Vagina (tissue), 2 donors: ENCODE measurements at regions not wholly inside any gene's neighbourhood (a gene's known extent, or its start where the extent isn't known, plus 50 kb on each side); places are given as distances from the start of the nearest gene placed in this dataset.

Experiments
- DNase-seq, 2 donors: peaks; one replicate each; pipeline ENCODE4 v3.0.0-alpha.2; 2017; ENCODE audit errors: extremely low spot score in 2 of 2
- H3K27ac ChIP-seq: fragments of 200-600 bp; sonication (generic); one replicate; pipeline ENCODE4 v1.5.1; 2019
- H3K27me3 ChIP-seq: fragments of 200-600 bp; sonication (generic); one replicate; pipeline ENCODE4 v1.5.1; 2019
- H3K36me3 ChIP-seq, 2 donors: fragments of 200-600 bp; sonication (generic); one replicate each; pipeline ENCODE4 v1.5.1; 2017 to 2019
- H3K4me1 ChIP-seq: fragments of 200-600 bp; sonication (generic); one replicate; pipeline ENCODE4 v1.5.1; 2019
- H3K4me3 ChIP-seq, 2 donors: fragments of 200-600 bp; sonication (generic); 1 replicate in 1 of 2; 2 replicates in 1 of 2; pipeline ENCODE4 v1.5.1; 2016 to 2019
- H3K9me3 ChIP-seq: fragments of 200-600 bp; sonication (generic); one replicate; pipeline ENCODE4 v1.5.1; 2019
- CTCF ChIP-seq, 3 experiments: fragments of 450-650 bp in 2 of 3; fragments of 200-600 bp in 1 of 3; sonication (generic) in 1 of 3; IDR thresholded peaks; one replicate each; pipeline ENCODE4 v1.5.1; 2017 to 2019; ENCODE audit warnings: antibody characterized with exemption in 3 of 3, mild to moderate bottlenecking in 2 of 3, moderate library complexity in 2 of 3
- POLR2A ChIP-seq, 2 donors: fragments of 450-650 bp; IDR thresholded peaks; one replicate each; pipeline ENCODE4 v1.6.1; 2017; ENCODE audit warnings: antibody characterized with exemption in 2 of 2, mild to moderate bottlenecking in 2 of 2, moderate library complexity in 2 of 2
- POLR2AphosphoS5 ChIP-seq, 2 donors: sonication (generic); formaldehyde crosslinking; IDR thresholded peaks; one replicate each; pipeline ENCODE4 v1.9.0; 2017; ENCODE audit warnings: antibody characterized with exemption in 2 of 2, mild to moderate bottlenecking in 2 of 2, low read depth in 1 of 2; ENCODE audit not compliant: insufficient read depth in 1 of 2
- intact Hi-C: fragments of 100-400 bp; cut with DNase I; formaldehyde crosslinking; loops from one replicate; pipeline ENCODE4 v1.15.1; 2023

- TF ChIP-seq POLR2AphosphoS5 (IDR thresholded peaks at IDR 0.05; ENCODE audit: insufficient read depth in 1 of 2, low read depth in 1 of 2) (no peak), POLR2A (IDR thresholded peaks at IDR 0.05) (no peak), CTCF (IDR thresholded peaks at IDR 0.05) (no peak)
- no peaks in the 10 kb centered on the region for H3K36me3 ChIP-seq
Observed at GRCh38 chr12:114751712-114752111, 67.7 kb upstream of the TBX3 start.

GRCh38 chr12:114750917-114751316 is 66.9 kb upstream of the TBX3 start:
- intact Hi-C loops = no loop called here
- Histone ChIP-seq H3K4me1 (no peaks in the 10 kb centered on the region), H3K36me3 (no peaks in the 10 kb centered on the region), H3K27me3 (no peaks in the 10 kb centered on the region), H3K9me3 (no peaks in the 10 kb centered on the region), H3K4me3 (no peak overlapping the region), H3K27ac (no peak overlapping the region)
- TF ChIP-seq POLR2AphosphoS5 (IDR thresholded peaks at IDR 0.05; ENCODE audit: insufficient read depth in 1 of 2, low read depth in 1 of 2) (no peak), CTCF (IDR thresholded peaks at IDR 0.05) (no peak), POLR2A (IDR thresholded peaks at IDR 0.05) (no peak)
- no peak for DNase-seq

More at GRCh38 chr12:114751712-114752111, 67.7 kb upstream of the TBX3 start:
- no peak for DNase-seq
- Histone ChIP-seq H3K9me3 (no peaks in the 10 kb centered on the region), H3K27me3 (no peaks in the 10 kb centered on the region), H3K4me1 (no peaks in the 10 kb centered on the region), H3K27ac (no peak overlapping the region), H3K4me3 (no peak overlapping the region)
- intact Hi-C loops = no loop called here

GRCh38 chr12:114749065-114749464 is 65.1 kb upstream of the TBX3 start:
- H3K27me3 ChIP-seq = no peaks in the 10 kb centered on the region
- no peak for DNase-seq
- H3K4me1 ChIP-seq = peaks cover 11% of the 10 kb centered on the region
- no peaks in the 10 kb centered on the region for H3K36me3 ChIP-seq
- TF ChIP-seq POLR2A (IDR thresholded peaks at IDR 0.05) (no peak), POLR2AphosphoS5 (IDR thresholded peaks at IDR 0.05; ENCODE audit: insufficient read depth in 1 of 2, low read depth in 1 of 2) (no peak), CTCF (IDR thresholded peaks at IDR 0.05) (no peak)
- intact Hi-C loops = no loop called here
- no peak overlapping the region for H3K4me3 ChIP-seq
- H3K27ac ChIP-seq = no peak overlapping the region
- H3K9me3 ChIP-seq = no peaks in the 10 kb centered on the region

- intact Hi-C loops = no loop called here
- H3K4me3 ChIP-seq = peak overlapping the region in 1 of 2 donors; percentile 12
- H3K9me3 ChIP-seq = no peaks in the 10 kb centered on the region
- no peak for TF ChIP-seq POLR2A (IDR thresholded peaks at IDR 0.05)
- peak in 1 of 2 donors; percentile 58 for TF ChIP-seq POLR2AphosphoS5 (IDR thresholded peaks at IDR 0.05; ENCODE audit: insufficient read depth in 1 of 2, low read depth in 1 of 2)
- H3K36me3 ChIP-seq = no peaks in the 10 kb centered on the region
- no peaks in the 10 kb centered on the region for H3K27me3 ChIP-seq
- H3K27ac ChIP-seq = peak overlapping the region; percentile 69
- DNase-seq = no peak
- H3K4me1 ChIP-seq = peaks cover 12% of the 10 kb centered on the region
Observed at GRCh38 chr12:114747012-114747858, 63.3 kb upstream of the TBX3 start.

GRCh38 chr12:114746297-114747011 is 62.5 kb upstream of the TBX3 start:
- Histone ChIP-seq H3K4me1 (peaks cover 12% of the 10 kb centered on the region), H3K36me3 (no peaks in the 10 kb centered on the region), H3K27me3 (no peaks in the 10 kb centered on the region), H3K27ac (peak overlapping the region; percentile 69), H3K4me3 (no peak overlapping the region), H3K9me3 (no peaks in the 10 kb centered on the region)
- intact Hi-C loops = no loop called here
- TF ChIP-seq POLR2AphosphoS5 (IDR thresholded peaks at IDR 0.05; ENCODE audit: insufficient read depth in 1 of 2, low read depth in 1 of 2) (no peak), CTCF (IDR thresholded peaks at IDR 0.05) (no peak), POLR2A (IDR thresholded peaks at IDR 0.05) (no peak)
- no peak for DNase-seq
